Stimulated activated CD4-positive, alpha-beta T cell treated with anti-CD3 and anti-CD28 coated beads, TNF-alpha, amount 100 ng/mL, for 1 hour (primary cell): ENCODE measurements at regions not wholly inside any gene's neighbourhood (a gene's known extent, or its start where the extent isn't known, plus 50 kb on each side); places are given as distances from the start of the nearest gene placed in this dataset.

Experiments used
- DNase-seq, 3 donors: peaks; one replicate each; pipeline ENCODE4 v3.0.0-alpha.2; 2020; ENCODE audit warnings: low read depth in 3 of 3, low spot score in 1 of 3

GRCh38 chr1:117678246-117678977, 72.6 kb downstream of the TENT5C start:
- no peak for DNase-seq

GRCh38 chr1:117679299-117679698, 73.5 kb downstream of the TENT5C start:
- DNase-seq = no peak

- DNase-seq = no peak
These were observed 74.0 kb downstream of the TENT5C start for GRCh38 chr1:117679868-117680267.

GRCh38 chr1:117680316-117681002, 74.6 kb downstream of the TENT5C start:
- DNase-seq = no peak

GRCh38 chr1:117681093-117681900, 75.4 kb downstream of the TENT5C start:
- no peak for DNase-seq

GRCh38 chr1:117681901-117682250, 76.0 kb downstream of the TENT5C start:
- no peak for DNase-seq

GRCh38 chr1:117682372-117682771, 76.5 kb downstream of the TENT5C start:
- no peak for DNase-seq

GRCh38 chr1:117683571-117684285, 77.9 kb downstream of the TENT5C start:
- DNase-seq = no peak

- no peak for DNase-seq
These were observed 80.3 kb downstream of the TENT5C start for GRCh38 chr1:117685936-117686806.

- DNase-seq = no peak
These were observed 81.1 kb downstream of the TENT5C start for GRCh38 chr1:117686907-117687306.

GRCh38 chr1:117689997-117690625, 84.3 kb downstream of the TENT5C start:
- DNase-seq = no peak

- no peak for DNase-seq
These were observed 86.1 kb downstream of the TENT5C start for GRCh38 chr1:117691942-117692341.

- no peak for DNase-seq
These were observed 88.7 kb downstream of the TENT5C start for GRCh38 chr1:117694543-117694942.

- DNase-seq = no peak
These were observed 90.1 kb downstream of the TENT5C start for GRCh38 chr1:117695796-117696490.

- no peak for DNase-seq
These were observed 90.7 kb downstream of the TENT5C start for GRCh38 chr1:117696561-117696960.

GRCh38 chr1:117697220-117697781, 91.5 kb downstream of the TENT5C start:
- no peak for DNase-seq

- DNase-seq = no peak
These were observed 92.7 kb downstream of the TENT5C start for GRCh38 chr1:117698398-117699160.

- no peak for DNase-seq
These were observed 94.1 kb downstream of the TENT5C start for GRCh38 chr1:117699953-117700352.
